Thoracic aorta (tissue), 2 donors: ENCODE measurements at regions not wholly inside any gene's neighbourhood (a gene's known extent, or its start where the extent isn't known, plus 50 kb on each side); places are given as distances from the start of the nearest gene placed in this dataset.

ENCODE experiments used
- ATAC-seq: fragments of 150-250 bp; one replicate; pipeline ENCODE4 v1.8.0; 2017; ENCODE audit warnings: low read depth; ENCODE audit not compliant: insufficient number of reproducible peaks, low FRiP score
- DNase-seq: peaks from one replicate; pipeline ENCODE4 v3.0.0-alpha.2; 2020; ENCODE audit warnings: low spot score
- H3K27ac ChIP-seq, 2 donors: fragments of 200-600 bp; sonication (generic); 1 replicate in 1 of 2; 2 replicates in 1 of 2; pipeline ENCODE4 v1.5.1; 2016; ENCODE audit warnings: mild to moderate bottlenecking in 2 of 2, moderate library complexity in 2 of 2
- H3K27me3 ChIP-seq: fragments of 200-600 bp; sonication (generic); replicated peaks from 2 replicates; pipeline ENCODE4 v1.6.0; 2016; ENCODE audit warnings: mild to moderate bottlenecking; ENCODE audit not compliant: insufficient read depth
- H3K36me3 ChIP-seq: fragments of 200-600 bp; sonication (generic); one replicate; pipeline ENCODE4 v1.5.1; 2016
- H3K4me1 ChIP-seq, 2 donors: fragments of 200-600 bp; sonication (generic); 1 replicate in 1 of 2; 2 replicates in 1 of 2; pipeline versions ENCODE4 v1.5.1 to v1.6.0; 2016; ENCODE audit warnings: low read depth in 2 of 2, mild to moderate bottlenecking in 1 of 2; ENCODE audit not compliant: control insufficient read depth in 1 of 2
- H3K4me3 ChIP-seq: fragments of 200-600 bp; sonication (generic); 2 replicates; pipeline ENCODE4 v1.5.1; 2016; ENCODE audit warnings: mild to moderate bottlenecking
- H3K9me3 ChIP-seq: fragments of 200-600 bp; sonication (generic); 2 replicates; pipeline ENCODE4 v1.5.1; 2016
- CTCF ChIP-seq: fragments of 200-600 bp; sonication (generic); IDR thresholded peaks from one replicate; pipeline ENCODE4 v1.5.1; 2019; ENCODE audit warnings: antibody characterized with exemption

GRCh38 chr14:61627612-61628011 is 67.7 kb upstream of the HIF1A start:
- H3K36me3 ChIP-seq = no peaks in the 10 kb centered on the region
- no peak for TF ChIP-seq CTCF
- no peak overlapping the region for H3K4me3 ChIP-seq
- no peaks in the 10 kb centered on the region for H3K4me1 ChIP-seq
- DNase-seq (no peak), ATAC-seq (no peak)
- no peaks in the 10 kb centered on the region for H3K9me3 ChIP-seq
- H3K27ac ChIP-seq = no peak overlapping the region
- no peaks in the 10 kb centered on the region for H3K27me3 ChIP-seq

- no peak for TF ChIP-seq CTCF
- H3K4me3 ChIP-seq = no peak overlapping the region
- no peak for DNase-seq
- no peaks in the 10 kb centered on the region for H3K36me3 ChIP-seq
- no peaks in the 10 kb centered on the region for H3K27me3 ChIP-seq
- no peak overlapping the region for H3K27ac ChIP-seq
- H3K9me3 ChIP-seq = no peaks in the 10 kb centered on the region
- no peak for ATAC-seq
- no peaks in the 10 kb centered on the region for H3K4me1 ChIP-seq
These were observed 67.1 kb upstream of the HIF1A start for GRCh38 chr14:61628016-61628725.

GRCh38 chr14:61630399-61631044 is 64.8 kb upstream of the HIF1A start:
- no peak overlapping the region for H3K4me3 ChIP-seq
- ATAC-seq (no peak), DNase-seq (no peak)
- H3K4me1 ChIP-seq = no peaks in the 10 kb centered on the region
- H3K9me3 ChIP-seq = no peaks in the 10 kb centered on the region
- H3K27ac ChIP-seq = no peak overlapping the region
- H3K27me3 ChIP-seq = no peaks in the 10 kb centered on the region
- no peaks in the 10 kb centered on the region for H3K36me3 ChIP-seq
- no peak for TF ChIP-seq CTCF

GRCh38 chr14:61631045-61631687 is 64.1 kb upstream of the HIF1A start:
- Histone ChIP-seq H3K4me3 (no peak overlapping the region), H3K27ac (no peak overlapping the region), H3K9me3 (no peaks in the 10 kb centered on the region), H3K36me3 (no peaks in the 10 kb centered on the region), H3K27me3 (no peaks in the 10 kb centered on the region), H3K4me1 (no peaks in the 10 kb centered on the region)
- TF ChIP-seq CTCF = no peak
- DNase-seq (no peak), ATAC-seq (no peak)

- H3K36me3 ChIP-seq = no peaks in the 10 kb centered on the region
- H3K4me3 ChIP-seq = no peak overlapping the region
- no peak for DNase-seq
- no peaks in the 10 kb centered on the region for H3K4me1 ChIP-seq
- H3K27me3 ChIP-seq = no peaks in the 10 kb centered on the region
- H3K9me3 ChIP-seq = no peaks in the 10 kb centered on the region
- TF ChIP-seq CTCF = no peak
- no peak overlapping the region for H3K27ac ChIP-seq
- ATAC-seq = no peak
These were observed 62.9 kb upstream of the HIF1A start for GRCh38 chr14:61632401-61632800.
